ENCODE measurements at regions not wholly inside any gene's neighbourhood (a gene's known extent, or its start where the extent isn't known, plus 50 kb on each side); places are given as distances from the start of the nearest gene placed in this dataset.
"Not testable (repeated sequence)": the region's sequence is repeated elsewhere in the genome, so short reads cannot be mapped to it uniquely, and the experiment has no call there.

DNA sequence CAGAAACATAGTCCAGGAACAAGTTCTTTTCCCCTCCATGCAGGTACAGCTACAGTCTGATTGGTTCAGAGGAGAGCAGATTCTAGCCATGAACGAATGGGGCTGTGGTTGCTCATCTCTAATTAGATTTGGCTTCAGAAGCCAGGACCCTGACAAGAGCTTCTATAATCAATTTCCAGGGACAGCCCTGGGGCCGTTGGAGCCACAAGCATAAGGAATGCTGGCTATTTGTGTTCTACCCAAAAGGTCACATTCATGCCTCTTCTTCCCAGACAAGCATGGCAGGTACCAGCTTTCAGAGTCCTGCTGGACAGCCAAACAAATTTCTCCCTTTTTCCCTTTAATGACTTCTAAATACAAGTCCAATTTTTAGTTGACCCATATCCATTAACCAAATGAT lies 215.5 kb upstream of the LRTM1 start:
- Histone ChIP-seq H3F3A (ENCODE audit: insufficient read depth, low read length) (no peaks in the 10 kb centered on the region), H3K4me2 (ENCODE audit: low read depth, low read length) (no peak overlapping the region), H3K27ac (ENCODE audit: low read length) (no peak overlapping the region), H3K9me2 (replicated peaks; ENCODE audit: insufficient read depth, low read length) (no peaks in the 10 kb centered on the region), H3K27me3 (replicated peaks; ENCODE audit: insufficient read depth, low read length) (no peaks in the 10 kb centered on the region), H3K4me1 (ENCODE audit: low read length) (no peaks in the 10 kb centered on the region), H3K4me3 (ENCODE audit: low read length) (no peak overlapping the region), H2AFZ (ENCODE audit: low read length) (no peak overlapping the region), H3K9ac (ENCODE audit: low read length) (no peak overlapping the region), H3K79me2 (ENCODE audit: low read length) (no peaks in the 10 kb centered on the region), H4K20me1 (ENCODE audit: insufficient read depth, low read length) (no peaks in the 10 kb centered on the region), H3K9me3 (replicated peaks; ENCODE audit: insufficient read depth, low read length) (no peaks in the 10 kb centered on the region), H3K36me3 (replicated peaks; ENCODE audit: insufficient read depth, low read length) (no peaks in the 10 kb centered on the region)
- no peak for DNase-seq
- no peak for TF ChIP-seq EZH2phosphoT487 (IDR thresholded peaks at IDR 0.05; ENCODE audit: low read length)
- TF ChIP-seq, protein P1, sequence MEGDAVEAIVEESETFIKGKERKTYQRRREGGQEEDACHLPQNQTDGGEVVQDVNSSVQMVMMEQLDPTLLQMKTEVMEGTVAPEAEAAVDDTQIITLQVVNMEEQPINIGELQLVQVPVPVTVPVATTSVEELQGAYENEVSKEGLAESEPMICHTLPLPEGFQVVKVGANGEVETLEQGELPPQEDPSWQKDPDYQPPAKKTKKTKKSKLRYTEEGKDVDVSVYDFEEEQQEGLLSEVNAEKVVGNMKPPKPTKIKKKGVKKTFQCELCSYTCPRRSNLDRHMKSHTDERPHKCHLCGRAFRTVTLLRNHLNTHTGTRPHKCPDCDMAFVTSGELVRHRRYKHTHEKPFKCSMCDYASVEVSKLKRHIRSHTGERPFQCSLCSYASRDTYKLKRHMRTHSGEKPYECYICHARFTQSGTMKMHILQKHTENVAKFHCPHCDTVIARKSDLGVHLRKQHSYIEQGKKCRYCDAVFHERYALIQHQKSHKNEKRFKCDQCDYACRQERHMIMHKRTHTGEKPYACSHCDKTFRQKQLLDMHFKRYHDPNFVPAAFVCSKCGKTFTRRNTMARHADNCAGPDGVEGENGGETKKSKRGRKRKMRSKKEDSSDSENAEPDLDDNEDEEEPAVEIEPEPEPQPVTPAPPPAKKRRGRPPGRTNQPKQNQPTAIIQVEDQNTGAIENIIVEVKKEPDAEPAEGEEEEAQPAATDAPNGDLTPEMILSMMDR (IDR thresholded peaks at IDR 0.05; ENCODE audit: low read length): no peak
- no peak for TF ChIP-seq EZH2 (optimal IDR thresholded peaks at IDR 0.05; ENCODE audit: low read depth, low read length)

DNA sequence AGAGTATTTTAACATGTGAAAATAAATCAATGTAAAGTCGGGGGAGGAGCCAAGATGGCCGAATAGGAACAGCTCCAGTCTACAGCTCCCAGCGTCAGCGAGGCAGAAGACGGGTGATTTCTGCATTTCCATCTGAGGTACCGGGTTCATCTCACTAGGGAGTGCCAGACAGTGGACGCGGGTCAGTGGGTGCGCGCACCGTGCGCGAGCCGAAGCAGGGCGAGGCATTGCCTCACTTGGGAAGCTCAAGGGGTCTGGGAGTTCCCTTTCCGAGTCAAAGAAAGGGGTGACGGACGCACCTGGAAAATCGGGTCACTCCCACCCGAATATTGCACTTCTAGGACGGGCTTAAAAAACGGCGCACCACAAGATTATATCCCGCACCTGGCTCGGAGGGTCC lies 208.4 kb upstream of the LRTM1 start:
- not testable (repeated sequence) for H3K4me1 ChIP-seq (ENCODE audit: low read length); H3F3A ChIP-seq (ENCODE audit: insufficient read depth, low read length); H3K36me3 ChIP-seq (replicated peaks; ENCODE audit: insufficient read depth, low read length); H3K9me3 ChIP-seq (replicated peaks; ENCODE audit: insufficient read depth, low read length); H3K4me3 ChIP-seq (ENCODE audit: low read length); H3K4me2 ChIP-seq (ENCODE audit: low read depth, low read length); H3K9ac ChIP-seq (ENCODE audit: low read length); H3K27ac ChIP-seq (ENCODE audit: low read length); H3K27me3 ChIP-seq (replicated peaks; ENCODE audit: insufficient read depth, low read length); H2AFZ ChIP-seq (ENCODE audit: low read length); H4K20me1 ChIP-seq (ENCODE audit: insufficient read depth, low read length); DNase-seq; H3K9me2 ChIP-seq (replicated peaks; ENCODE audit: insufficient read depth, low read length); H3K79me2 ChIP-seq (ENCODE audit: low read length)

DNA sequence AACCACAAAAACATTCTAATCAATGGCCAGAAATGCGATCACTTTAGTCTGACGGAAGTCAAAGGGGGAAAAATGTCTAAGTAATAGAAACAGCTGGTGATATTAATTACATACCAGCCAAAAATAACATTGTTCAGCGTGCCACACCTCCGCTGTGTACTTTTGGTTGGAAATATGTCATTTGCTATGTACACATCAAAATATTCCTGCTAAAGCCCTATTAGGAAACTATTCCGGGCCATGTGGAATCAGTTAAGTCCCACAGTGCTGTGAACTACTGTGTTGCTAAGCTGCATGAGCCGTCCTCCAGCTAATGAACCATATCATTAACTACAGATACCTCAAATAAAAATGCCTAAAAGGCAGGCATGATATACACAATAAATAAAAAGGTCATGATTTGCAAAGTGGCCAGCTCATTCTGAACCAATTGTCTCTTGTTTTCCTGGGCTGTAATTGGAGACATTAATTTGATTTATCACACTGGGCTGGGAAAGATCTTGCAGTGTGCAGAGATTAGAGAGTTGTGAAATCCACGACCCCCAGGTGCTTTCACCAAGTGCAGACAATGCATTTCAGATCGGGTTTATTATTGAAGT lies 200.5 kb upstream of the LRTM1 start:
- no peaks in the 10 kb centered on the region for H3K79me2 ChIP-seq (ENCODE audit: low read length)
- H3K9ac ChIP-seq (ENCODE audit: low read length): no peak overlapping the region
- H3K4me2 ChIP-seq (ENCODE audit: low read depth, low read length): no peak overlapping the region
- H3K9me2 ChIP-seq (replicated peaks; ENCODE audit: insufficient read depth, low read length): no peaks in the 10 kb centered on the region
- no peaks in the 10 kb centered on the region for H3K9me3 ChIP-seq (replicated peaks; ENCODE audit: insufficient read depth, low read length)
- no peaks in the 10 kb centered on the region for H3K36me3 ChIP-seq (replicated peaks; ENCODE audit: insufficient read depth, low read length)
- no peak overlapping the region for H3K27ac ChIP-seq (ENCODE audit: low read length)
- H3K4me1 ChIP-seq (ENCODE audit: low read length): no peaks in the 10 kb centered on the region
- no peak for TF ChIP-seq EZH2 (optimal IDR thresholded peaks at IDR 0.05; ENCODE audit: low read depth, low read length)
- TF ChIP-seq, protein P1 (IDR thresholded peaks at IDR 0.05; ENCODE audit: low read length): no peak
- TF ChIP-seq EZH2phosphoT487 (IDR thresholded peaks at IDR 0.05; ENCODE audit: low read length): no peak
- H2AFZ ChIP-seq (ENCODE audit: low read length): no peak overlapping the region
- no peaks in the 10 kb centered on the region for H3K27me3 ChIP-seq (replicated peaks; ENCODE audit: insufficient read depth, low read length)
- no peaks in the 10 kb centered on the region for H4K20me1 ChIP-seq (ENCODE audit: insufficient read depth, low read length)
- H3F3A ChIP-seq (ENCODE audit: insufficient read depth, low read length): no peaks in the 10 kb centered on the region
- no peak overlapping the region for H3K4me3 ChIP-seq (ENCODE audit: low read length)
- DNase-seq: no peak

DNA sequence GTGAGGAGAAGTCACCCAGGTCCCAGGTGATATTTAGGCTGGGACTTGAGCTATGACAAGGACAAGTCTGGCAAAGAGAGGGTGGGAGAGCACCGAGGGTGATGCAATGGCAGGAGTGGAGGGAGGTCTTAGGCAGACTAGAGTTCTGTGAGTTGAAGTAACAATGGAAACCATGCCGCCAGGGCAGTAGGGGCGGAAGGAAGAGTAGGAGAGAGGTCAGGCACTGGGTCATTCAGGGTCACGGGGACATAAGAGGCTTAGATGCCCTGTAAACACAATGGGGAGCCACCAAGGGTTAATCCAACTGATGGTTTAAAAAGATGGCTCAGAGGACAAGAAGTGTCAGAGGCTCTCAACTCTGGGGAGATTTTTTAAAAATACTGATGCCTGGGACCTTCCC lies 199.7 kb upstream of the LRTM1 start:
- no peaks in the 10 kb centered on the region for H4K20me1 ChIP-seq (ENCODE audit: insufficient read depth, low read length)
- H3K9me2 ChIP-seq (replicated peaks; ENCODE audit: insufficient read depth, low read length): no peaks in the 10 kb centered on the region
- no peaks in the 10 kb centered on the region for H3K79me2 ChIP-seq (ENCODE audit: low read length)
- no peaks in the 10 kb centered on the region for H3K27me3 ChIP-seq (replicated peaks; ENCODE audit: insufficient read depth, low read length)
- TF ChIP-seq, protein P1 (IDR thresholded peaks at IDR 0.05; ENCODE audit: low read length): no peak
- TF ChIP-seq EZH2 (optimal IDR thresholded peaks at IDR 0.05; ENCODE audit: low read depth, low read length) (no peak), EZH2phosphoT487 (IDR thresholded peaks at IDR 0.05; ENCODE audit: low read length) (no peak)
- no peak overlapping the region for H2AFZ ChIP-seq (ENCODE audit: low read length)
- no peaks in the 10 kb centered on the region for H3F3A ChIP-seq (ENCODE audit: insufficient read depth, low read length)
- H3K9me3 ChIP-seq (replicated peaks; ENCODE audit: insufficient read depth, low read length): no peaks in the 10 kb centered on the region
- no peaks in the 10 kb centered on the region for H3K4me1 ChIP-seq (ENCODE audit: low read length)
- no peak overlapping the region for H3K27ac ChIP-seq (ENCODE audit: low read length)
- DNase-seq: no peak
- no peak overlapping the region for H3K4me2 ChIP-seq (ENCODE audit: low read depth, low read length)
- no peak overlapping the region for H3K9ac ChIP-seq (ENCODE audit: low read length)
- H3K36me3 ChIP-seq (replicated peaks; ENCODE audit: insufficient read depth, low read length): no peaks in the 10 kb centered on the region
- no peak overlapping the region for H3K4me3 ChIP-seq (ENCODE audit: low read length)
